Fibroblast of skin of right biceps (primary cell): ENCODE measurements at regions not wholly inside any gene's neighbourhood (a gene's known extent, or its start where the extent isn't known, plus 50 kb on each side); places are given as distances from the start of the nearest gene placed in this dataset.
A peak's percentile ranks its signal among the peaks of the same experiment; 100 is the strongest.

Experiments used
- DNase-seq: peaks from one replicate; pipeline ENCODE4 v3.0.0-alpha.2; 2013

- DNase-seq: no peak
These were observed 74.9 kb downstream of the MIAT start for GRCh38 chr22:26732284-26732683.

- no peak for DNase-seq
These were observed 77.1 kb downstream of the MIAT start for GRCh38 chr22:26734339-26735018.

- no peak for DNase-seq
These were observed 77.6 kb downstream of the MIAT start for GRCh38 chr22:26735019-26735409.

GRCh38 chr22:26737262-26737661 lies 79.9 kb downstream of the MIAT start:
- DNase-seq: peak; percentile 70

GRCh38 chr22:26740253-26740652 lies 82.9 kb downstream of the MIAT start:
- no peak for DNase-seq

- no peak for DNase-seq
These were observed 85.8 kb downstream of the MIAT start for GRCh38 chr22:26743149-26743548.

- DNase-seq: no peak
These were observed 87.8 kb downstream of the MIAT start for GRCh38 chr22:26744892-26745808.

- no peak for DNase-seq
These were observed 88.9 kb downstream of the MIAT start for GRCh38 chr22:26746311-26746710.

GRCh38 chr22:26748845-26749244 lies 91.5 kb downstream of the MIAT start:
- no peak for DNase-seq

- DNase-seq: peak; percentile 71
These were observed 93.8 kb downstream of the MIAT start for GRCh38 chr22:26751217-26751616.

GRCh38 chr22:26753125-26753862 lies 95.9 kb downstream of the MIAT start:
- no peak for DNase-seq

- DNase-seq: peak; percentile 85
These were observed 99.4 kb downstream of the MIAT start for GRCh38 chr22:26756675-26757293.

- no peak for DNase-seq
These were observed 100.1 kb downstream of the MIAT start for GRCh38 chr22:26757496-26757895.

- no peak for DNase-seq
These were observed 105.4 kb downstream of the MIAT start for GRCh38 chr22:26762503-26763472.

GRCh38 chr22:26763633-26764361 lies 106.4 kb downstream of the MIAT start:
- DNase-seq: peak; percentile 86

GRCh38 chr22:26766510-26767350 lies 109.3 kb downstream of the MIAT start:
- no peak for DNase-seq

- peak; percentile 64 for DNase-seq
These were observed 110.2 kb downstream of the MIAT start for GRCh38 chr22:26767351-26768155.

GRCh38 chr22:26768156-26768515 lies 110.7 kb downstream of the MIAT start:
- DNase-seq: no peak

- peak; percentile 69 for DNase-seq
These were observed 111.6 kb downstream of the MIAT start for GRCh38 chr22:26768952-26769351.
